ENCODE measurements at regions not wholly inside any gene's neighbourhood (a gene's known extent, or its start where the extent isn't known, plus 50 kb on each side); places are given as distances from the start of the nearest gene placed in this dataset.
A peak's percentile ranks its signal among the peaks of the same experiment; 100 is the strongest.

GRCh38 chr10:46228563-46229071 is 58.2 kb upstream of the ANTXRL start:
- Histone ChIP-seq H3F3A (ENCODE audit: insufficient read depth, low read length) (no peaks in the 10 kb centered on the region), H3K27me3 (ENCODE audit: insufficient read depth, low read length) (no peaks in the 10 kb centered on the region), H3K9me3 (ENCODE audit: low read length) (0 out of 2 replicates have a peak, but pooled peaks cover 4% of the 10 kb centered on the region), H3K4me1 (ENCODE audit: insufficient read depth, low read length, severe bottlenecking) (no peaks in the 10 kb centered on the region), H3K27ac (ENCODE audit: low read depth, low read length, poor library complexity, severe bottlenecking) (no peak overlapping the region), H3K4me3 (ENCODE audit: low read depth, low read length, poor library complexity, severe bottlenecking) (no peak overlapping the region), H2AFZ (ENCODE audit: low read length) (no peak overlapping the region), H3K9me2 (ENCODE audit: low read depth, low read length) (no peaks in the 10 kb centered on the region), H3K4me2 (ENCODE audit: low read length) (no peak overlapping the region), H4K20me1 (ENCODE audit: insufficient read depth, low read length) (no peaks in the 10 kb centered on the region), H3K9ac (ENCODE audit: low read length) (no peak overlapping the region), H3K36me3 (ENCODE audit: insufficient read depth, low read length) (peaks cover 3% of the 10 kb centered on the region), H3K79me2 (ENCODE audit: insufficient read depth, low read length) (no peaks in the 10 kb centered on the region)
- TF ChIP-seq EZH2 (IDR thresholded peaks at IDR 0.05; ENCODE audit: borderline replicate concordance, low read length), result no peak
- TF ChIP-seq, protein P1, sequence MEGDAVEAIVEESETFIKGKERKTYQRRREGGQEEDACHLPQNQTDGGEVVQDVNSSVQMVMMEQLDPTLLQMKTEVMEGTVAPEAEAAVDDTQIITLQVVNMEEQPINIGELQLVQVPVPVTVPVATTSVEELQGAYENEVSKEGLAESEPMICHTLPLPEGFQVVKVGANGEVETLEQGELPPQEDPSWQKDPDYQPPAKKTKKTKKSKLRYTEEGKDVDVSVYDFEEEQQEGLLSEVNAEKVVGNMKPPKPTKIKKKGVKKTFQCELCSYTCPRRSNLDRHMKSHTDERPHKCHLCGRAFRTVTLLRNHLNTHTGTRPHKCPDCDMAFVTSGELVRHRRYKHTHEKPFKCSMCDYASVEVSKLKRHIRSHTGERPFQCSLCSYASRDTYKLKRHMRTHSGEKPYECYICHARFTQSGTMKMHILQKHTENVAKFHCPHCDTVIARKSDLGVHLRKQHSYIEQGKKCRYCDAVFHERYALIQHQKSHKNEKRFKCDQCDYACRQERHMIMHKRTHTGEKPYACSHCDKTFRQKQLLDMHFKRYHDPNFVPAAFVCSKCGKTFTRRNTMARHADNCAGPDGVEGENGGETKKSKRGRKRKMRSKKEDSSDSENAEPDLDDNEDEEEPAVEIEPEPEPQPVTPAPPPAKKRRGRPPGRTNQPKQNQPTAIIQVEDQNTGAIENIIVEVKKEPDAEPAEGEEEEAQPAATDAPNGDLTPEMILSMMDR (IDR thresholded peaks at IDR 0.05; ENCODE audit: low read length), result peak; percentile 94

GRCh38 chr10:46229144-46229563 is 57.6 kb upstream of the ANTXRL start:
- H3K9me2 ChIP-seq (ENCODE audit: low read depth, low read length), result no peaks in the 10 kb centered on the region
- H4K20me1 ChIP-seq (ENCODE audit: insufficient read depth, low read length), result no peaks in the 10 kb centered on the region
- no peak overlapping the region for H3K27ac ChIP-seq (ENCODE audit: low read depth, low read length, poor library complexity, severe bottlenecking)
- H3K9me3 ChIP-seq (ENCODE audit: low read length), result 0 out of 2 replicates have a peak, but pooled peaks cover 4% of the 10 kb centered on the region
- H3K9ac ChIP-seq (ENCODE audit: low read length), result no peak overlapping the region
- H2AFZ ChIP-seq (ENCODE audit: low read length), result no peak overlapping the region
- H3K4me2 ChIP-seq (ENCODE audit: low read length), result no peak overlapping the region
- no peaks in the 10 kb centered on the region for H3K4me1 ChIP-seq (ENCODE audit: insufficient read depth, low read length, severe bottlenecking)
- H3K36me3 ChIP-seq (ENCODE audit: insufficient read depth, low read length), result no peaks in the 10 kb centered on the region; the same call in 1 of the 2 replicates
- no peaks in the 10 kb centered on the region for H3K27me3 ChIP-seq (ENCODE audit: insufficient read depth, low read length)
- H3K79me2 ChIP-seq (ENCODE audit: insufficient read depth, low read length), result no peaks in the 10 kb centered on the region
- no peaks in the 10 kb centered on the region for H3F3A ChIP-seq (ENCODE audit: insufficient read depth, low read length)
- no peak overlapping the region for H3K4me3 ChIP-seq (ENCODE audit: low read depth, low read length, poor library complexity, severe bottlenecking)
- TF ChIP-seq, protein P1 (IDR thresholded peaks at IDR 0.05; ENCODE audit: low read length), result peak; percentile 90
- TF ChIP-seq EZH2 (IDR thresholded peaks at IDR 0.05; ENCODE audit: borderline replicate concordance, low read length), result no peak

DNA sequence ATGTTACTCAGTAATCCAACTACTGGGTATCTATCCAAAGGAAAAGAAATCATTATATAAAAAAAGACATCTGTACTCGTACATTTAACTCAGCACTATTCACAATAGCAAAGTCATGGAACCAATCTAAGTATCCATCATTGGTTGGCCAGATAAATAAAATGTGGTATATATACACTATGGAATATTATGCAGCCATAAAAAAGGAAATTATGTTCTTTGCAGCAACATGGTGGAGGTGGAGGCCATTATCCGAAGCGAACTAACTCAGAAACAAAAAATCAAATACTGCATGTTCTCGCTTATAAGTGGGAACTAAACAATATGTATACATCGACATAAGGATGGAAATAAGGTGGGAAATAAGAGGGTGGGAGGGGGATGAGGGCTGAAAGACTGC is 56.2 kb upstream of the ANTXRL start:
- H3K27ac ChIP-seq (ENCODE audit: low read depth, low read length, poor library complexity, severe bottlenecking), result no peak overlapping the region
- TF ChIP-seq, protein P1 (IDR thresholded peaks at IDR 0.05; ENCODE audit: low read length), result no peak
- no peak for TF ChIP-seq EZH2 (IDR thresholded peaks at IDR 0.05; ENCODE audit: borderline replicate concordance, low read length)

More for the DNA sequence above, 56.2 kb upstream of the ANTXRL start:
- Histone ChIP-seq H2AFZ (ENCODE audit: low read length) (no peak overlapping the region), H3K9me3 (ENCODE audit: low read length) (0 out of 2 replicates have a peak, but pooled peaks cover 4% of the 10 kb centered on the region), H3K79me2 (ENCODE audit: insufficient read depth, low read length) (no peaks in the 10 kb centered on the region), H3K4me3 (ENCODE audit: low read depth, low read length, poor library complexity, severe bottlenecking) (no peak overlapping the region), H3K27me3 (ENCODE audit: insufficient read depth, low read length) (no peaks in the 10 kb centered on the region), H4K20me1 (ENCODE audit: insufficient read depth, low read length) (no peaks in the 10 kb centered on the region), H3K36me3 (ENCODE audit: insufficient read depth, low read length) (no peaks in the 10 kb centered on the region; the same call in 1 of the 2 replicates), H3K4me1 (ENCODE audit: insufficient read depth, low read length, severe bottlenecking) (no peaks in the 10 kb centered on the region), H3F3A (ENCODE audit: insufficient read depth, low read length) (no peaks in the 10 kb centered on the region), H3K4me2 (ENCODE audit: low read length) (no peak overlapping the region), H3K9ac (ENCODE audit: low read length) (no peak overlapping the region), H3K9me2 (ENCODE audit: low read depth, low read length) (no peaks in the 10 kb centered on the region)
